ENCODE measurements at regions not wholly inside any gene's neighbourhood (a gene's known extent, or its start where the extent isn't known, plus 50 kb on each side); places are given as distances from the start of the nearest gene placed in this dataset.
"Not testable (repeated sequence)": the region's sequence is repeated elsewhere in the genome, so short reads cannot be mapped to it uniquely, and the experiment has no call there.

GRCh38 chr4:8964201-8964788 is 92.7 kb upstream of the HMX1 start:
- POLR2A ChIA-PET (ENCODE audit: unreplicated experiment); H3K4me2 ChIP-seq (ENCODE audit: low read depth, low read length); dilution Hi-C loops (cut with HindIII; ENCODE audit: low sequenced_read_pairs, unreplicated experiment); H3K14ac ChIP-seq (replicated peaks; ENCODE audit: low read depth, low read length); H3K4me3 ChIP-seq (ENCODE audit: insufficient read depth, low read depth, low read length); H2AFZ ChIP-seq (replicated peaks; ENCODE audit: low read length, poor library complexity); H3K27me3 ChIP-seq (ENCODE audit: control insufficient read depth, insufficient read depth, low read length); H3K9ac ChIP-seq (ENCODE audit: low read depth, low read length); H2BK20ac ChIP-seq (ENCODE audit: low read depth, low read length); H2BK120ac ChIP-seq (ENCODE audit: low read depth, low read length); H2BK5ac ChIP-seq (ENCODE audit: low read depth, low read length, poor library complexity, severe bottlenecking); H4K91ac ChIP-seq (ENCODE audit: insufficient read depth, low read depth, low read length); H2AK5ac ChIP-seq (ENCODE audit: low read depth, low read length); H2AK9ac ChIP-seq (replicated peaks; ENCODE audit: low read depth, low read length, poor library complexity); H4K8ac ChIP-seq (ENCODE audit: low read depth in 2 of 2, low read length in 2 of 2); intact Hi-C loops (cut with micrococcal nuclease); in situ Hi-C loops (cut with MboI; ENCODE audit: low sequenced_read_pairs); ATAC-seq (ENCODE audit: low read depth); H4K20me1 ChIP-seq (ENCODE audit: insufficient read depth, low read length); BruUV-seq (replicated peaks); H3K27ac ChIP-seq (ENCODE audit: insufficient read depth, low read length); H3K4ac ChIP-seq (ENCODE audit: low read depth, low read length); H4K5ac ChIP-seq (ENCODE audit: low read depth, low read length); H3K18ac ChIP-seq (ENCODE audit: low read depth, low read length); H3K56ac ChIP-seq (ENCODE audit: extremely low read depth, insufficient read depth, low read length); CTCF ChIA-PET; H3K23ac ChIP-seq (ENCODE audit: low read depth, low read length); H3K36me3 ChIP-seq (ENCODE audit: control insufficient read depth, insufficient read depth, low read length); H3K9me1 ChIP-seq (ENCODE audit: insufficient read depth, low read length); H3K9me3 ChIP-seq (ENCODE audit: control insufficient read depth, insufficient read depth, low read length); H3K4me1 ChIP-seq (ENCODE audit: control insufficient read depth, insufficient read depth, low read length); H2BK15ac ChIP-seq (ENCODE audit: low read depth, low read length); H3K79me1 ChIP-seq (ENCODE audit: low read depth in 1 of 2, low read length in 2 of 2); DNase-seq: not testable (repeated sequence)
- 20% methylated on average over 2 of the region's 40 CpGs; no CpG with 5 or more reads in 1 of the 2 experiments for WGBS, 2 experiments (ENCODE audit: extremely low coverage in 2 of 2, insufficient read length in 1 of 2)

- H2AK5ac ChIP-seq (ENCODE audit: low read depth, low read length); H2BK20ac ChIP-seq (ENCODE audit: low read depth, low read length); H3K36me3 ChIP-seq (ENCODE audit: control insufficient read depth, insufficient read depth, low read length); dilution Hi-C loops (cut with HindIII; ENCODE audit: low sequenced_read_pairs, unreplicated experiment); H3K4me3 ChIP-seq (ENCODE audit: insufficient read depth, low read depth, low read length); H3K9ac ChIP-seq (ENCODE audit: low read depth, low read length); H3K9me1 ChIP-seq (ENCODE audit: insufficient read depth, low read length); H2BK5ac ChIP-seq (ENCODE audit: low read depth, low read length, poor library complexity, severe bottlenecking); H4K20me1 ChIP-seq (ENCODE audit: insufficient read depth, low read length); H3K18ac ChIP-seq (ENCODE audit: low read depth, low read length); H3K4me2 ChIP-seq (ENCODE audit: low read depth, low read length); H3K27me3 ChIP-seq (ENCODE audit: control insufficient read depth, insufficient read depth, low read length); H2AFZ ChIP-seq (replicated peaks; ENCODE audit: low read length, poor library complexity); H3K4me1 ChIP-seq (ENCODE audit: control insufficient read depth, insufficient read depth, low read length); H4K8ac ChIP-seq (ENCODE audit: low read depth in 2 of 2, low read length in 2 of 2); BruUV-seq (replicated peaks); H3K27ac ChIP-seq (ENCODE audit: insufficient read depth, low read length); H4K91ac ChIP-seq (ENCODE audit: insufficient read depth, low read depth, low read length); H2BK120ac ChIP-seq (ENCODE audit: low read depth, low read length); H3K4ac ChIP-seq (ENCODE audit: low read depth, low read length); H2AK9ac ChIP-seq (replicated peaks; ENCODE audit: low read depth, low read length, poor library complexity); H3K14ac ChIP-seq (replicated peaks; ENCODE audit: low read depth, low read length); ATAC-seq (ENCODE audit: low read depth); H3K9me3 ChIP-seq (ENCODE audit: control insufficient read depth, insufficient read depth, low read length); in situ Hi-C loops (cut with MboI; ENCODE audit: low sequenced_read_pairs); H3K23ac ChIP-seq (ENCODE audit: low read depth, low read length); intact Hi-C loops (cut with micrococcal nuclease); H3K56ac ChIP-seq (ENCODE audit: extremely low read depth, insufficient read depth, low read length); H3K79me1 ChIP-seq (ENCODE audit: low read depth in 1 of 2, low read length in 2 of 2); H2BK15ac ChIP-seq (ENCODE audit: low read depth, low read length); H4K5ac ChIP-seq (ENCODE audit: low read depth, low read length); DNase-seq; POLR2A ChIA-PET (ENCODE audit: unreplicated experiment); CTCF ChIA-PET: not testable (repeated sequence)
- 5% methylated on average over 7 of the region's 41 CpGs; no CpG with 5 or more reads in 1 of the 2 experiments for WGBS, 2 experiments (ENCODE audit: extremely low coverage in 2 of 2, insufficient read length in 1 of 2)
Observed at GRCh38 chr4:8963533-8963932, 91.9 kb upstream of the HMX1 start.

Measured in IMR-90 (cell line).